Left cardiac atrium (tissue), 4 donors: ENCODE measurements at regions not wholly inside any gene's neighbourhood (a gene's known extent, or its start where the extent isn't known, plus 50 kb on each side); places are given as distances from the start of the nearest gene placed in this dataset.

ENCODE experiments used
- ATAC-seq, 2 donors: fragments of 200-7000 bp; cut with Tn5 transposase; one replicate each; pipeline ENCODE4 v1.9.1; 2020; ENCODE audit warnings: mild to moderate bottlenecking in 2 of 2, moderate library complexity in 2 of 2
- DNase-seq: peaks from one replicate; pipeline ENCODE4 v3.0.0-alpha.2; 2020
- intact Hi-C, 2 donors: fragments of 100-400 bp; cut with DNase I; formaldehyde crosslinking; loops; one replicate each; pipeline versions ENCODE4 v1.14.1 to v1.15.1; 2022 to 2023
- donor health status: DM: no; HTN: yes; CAD: no.
- donor health status: DM: no; HTN: yes; CAD: no; lungs with severe emphysema.
- donor health status: DM: yes; HTN: yes; CAD: no.
- donor health status: Dilated cardiomyopathy.

- DNase-seq (no peak), ATAC-seq (no peak)
- intact Hi-C loops, result loop anchor here in 1 of 2 donors (10.0 kb wide), 1 partner anchor 115 kb away; no protein-coding TSS in a partner anchor
Measured at GRCh38 chr6:71499667-71500066, 211.1 kb downstream of the OGFRL1 start.

- ATAC-seq (no peak), DNase-seq (no peak)
Measured at GRCh38 chr6:71502168-71502567, 213.6 kb downstream of the OGFRL1 start.

DNA sequence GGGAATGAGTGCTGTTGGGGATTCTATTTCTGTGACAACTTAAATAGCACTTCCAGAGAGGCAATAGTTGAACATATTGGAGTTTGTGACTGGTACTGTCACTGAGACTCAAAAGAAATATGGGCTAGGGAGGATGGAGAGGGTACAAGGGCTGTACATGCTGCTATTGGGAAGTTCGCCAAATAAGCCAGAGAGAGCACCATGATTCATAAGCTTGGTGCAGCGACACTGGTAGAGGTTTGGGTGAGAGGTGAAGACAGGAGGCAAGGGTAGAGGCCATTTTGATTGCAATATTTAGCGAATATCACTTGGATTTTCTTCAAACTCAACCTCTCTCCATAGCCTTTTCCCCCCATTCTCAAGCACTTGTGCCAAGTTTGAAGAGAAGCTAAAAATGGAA lies 214.3 kb downstream of the OGFRL1 start:
- ATAC-seq (no peak), DNase-seq (no peak)
- intact Hi-C loops, result loop anchor here in 1 of 2 donors (10.0 kb wide), 1 partner anchor 118 kb away; no protein-coding TSS in a partner anchor

More at GRCh38 chr6:71502168-71502567, 213.6 kb downstream of the OGFRL1 start:
- intact Hi-C loops, result loop anchor here in 1 of 2 donors (10.0 kb wide), 1 partner anchor 117 kb away; no protein-coding TSS in a partner anchor

DNA sequence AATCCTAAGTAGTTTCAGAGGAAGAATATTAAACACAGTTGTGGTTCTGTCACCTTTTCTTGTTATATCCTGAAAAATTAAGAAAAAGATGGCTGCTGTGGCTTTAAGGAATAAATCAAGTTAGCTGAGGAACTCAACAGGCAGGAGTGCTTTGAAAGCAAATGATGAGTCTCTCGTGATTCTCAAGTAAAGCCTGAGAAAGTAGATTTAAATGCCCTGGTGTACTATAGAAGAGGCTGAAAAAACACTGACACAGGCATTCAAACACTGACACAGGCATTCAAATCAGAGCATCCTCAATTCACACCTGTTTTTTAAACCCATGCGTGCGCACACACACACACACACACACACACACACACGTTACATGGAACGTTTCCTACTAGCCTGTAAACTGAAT lies 218.6 kb downstream of the OGFRL1 start:
- intact Hi-C loops, result loop anchor here in 1 of 2 donors (10.0 kb wide), 1 partner anchor 122 kb away; no protein-coding TSS in a partner anchor
- ATAC-seq, result no peak

GRCh38 chr6:71509191-71510005 lies 220.8 kb downstream of the OGFRL1 start:
- no peak for DNase-seq
- peak in 1 of 2 donors; percentile 31 for ATAC-seq
- intact Hi-C loops, result loop anchor here (2.0 to 10.0 kb wide), 3 partner anchors 125 to 312 kb away; no protein-coding TSS in a partner anchor

More for the DNA sequence above, 218.6 kb downstream of the OGFRL1 start:
- DNase-seq, result no peak

- ATAC-seq, result peak; percentile 74 to 88
- peak; percentile 39 for DNase-seq
- intact Hi-C loops, result loop anchor here in 1 of 2 donors (5.0 kb wide), 1 partner anchor 313 kb away; no protein-coding TSS in a partner anchor
Measured at GRCh38 chr6:71510057-71510713, 221.6 kb downstream of the OGFRL1 start.

DNA sequence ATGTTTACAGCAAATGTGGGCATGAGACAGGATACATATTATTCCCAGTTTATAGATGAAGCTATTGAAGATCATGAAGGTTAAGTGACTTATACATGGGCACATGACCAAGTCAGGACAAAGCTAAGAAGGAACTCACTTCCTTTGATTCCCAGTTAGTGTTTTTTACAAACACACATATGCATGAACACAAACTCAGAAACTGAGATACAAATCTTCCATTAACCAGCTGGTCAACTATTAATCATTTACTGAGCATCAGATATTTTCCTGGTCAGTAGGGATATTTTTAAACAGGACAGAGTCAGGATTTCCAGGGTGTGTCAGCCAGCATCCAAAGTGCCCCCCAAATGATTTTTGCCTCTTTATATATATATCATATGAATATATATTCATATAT lies 222.2 kb downstream of the OGFRL1 start:
- ATAC-seq, result no peak

GRCh38 chr6:71512256-71512655 lies 223.6 kb downstream of the OGFRL1 start:
- intact Hi-C loops, result loop anchor here in 1 of 2 donors (5.0 kb wide), 1 partner anchor 315 kb away; no protein-coding TSS in a partner anchor
- ATAC-seq (no peak), DNase-seq (no peak)

More for the DNA sequence above, 222.2 kb downstream of the OGFRL1 start:
- DNase-seq, result no peak
- intact Hi-C loops, result loop anchor here in 1 of 2 donors (5.0 kb wide), 1 partner anchor 314 kb away; no protein-coding TSS in a partner anchor

- DNase-seq (no peak), ATAC-seq (no peak)
- intact Hi-C loops, result loop anchor here in 1 of 2 donors (5.0 kb wide), 1 partner anchor 316 kb away; no protein-coding TSS in a partner anchor
Measured at GRCh38 chr6:71513036-71513435, 224.4 kb downstream of the OGFRL1 start.

DNA sequence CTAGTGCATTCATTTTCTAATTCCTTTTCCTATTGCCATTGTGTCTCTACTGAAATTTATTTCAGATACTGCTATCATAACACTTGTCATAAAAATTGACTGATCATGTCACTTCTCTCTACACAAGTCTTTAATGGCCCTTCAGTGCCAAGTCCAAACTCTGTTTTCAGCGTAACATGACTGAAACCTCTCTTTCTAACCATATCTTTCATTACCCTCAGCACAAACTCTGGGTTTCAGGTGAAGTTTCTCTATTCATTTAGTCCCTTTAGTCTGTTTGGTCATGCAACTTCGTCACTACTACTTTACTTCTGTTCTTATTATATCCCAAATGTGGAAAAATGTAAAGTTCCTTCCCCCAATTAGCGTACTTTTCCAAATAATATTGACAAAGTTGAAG lies 234.9 kb downstream of the OGFRL1 start:
- DNase-seq, result no peak
- intact Hi-C loops, result no loop called here
- ATAC-seq, result no peak

DNA sequence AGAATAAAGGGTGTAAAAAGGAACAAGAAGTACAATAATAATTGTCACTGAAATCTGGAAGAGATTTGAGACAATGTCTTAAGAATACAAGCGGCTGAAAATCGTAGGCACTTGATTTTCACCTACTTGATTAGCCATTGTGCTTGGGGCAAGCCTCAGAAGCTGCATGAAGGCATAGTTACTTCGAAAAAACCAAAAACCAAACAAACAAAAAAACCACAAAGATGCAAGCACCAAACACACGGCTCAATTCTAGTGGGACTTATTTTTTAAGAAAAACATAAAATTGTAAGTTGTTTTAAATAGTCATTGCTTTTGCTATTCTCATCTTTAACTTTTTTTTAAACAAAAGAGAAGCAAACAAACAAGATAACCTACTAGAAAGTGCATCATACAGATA lies 235.6 kb downstream of the OGFRL1 start:
- ATAC-seq, result no peak
- no peak for DNase-seq
- intact Hi-C loops, result no loop called here

- DNase-seq (no peak), ATAC-seq (no peak)
- intact Hi-C loops, result no loop called here
Measured at GRCh38 chr6:71527886-71528285, 239.3 kb downstream of the OGFRL1 start.

GRCh38 chr6:71529026-71529425 lies 240.4 kb downstream of the OGFRL1 start:
- intact Hi-C loops, result no loop called here
- ATAC-seq, result no peak
- DNase-seq, result no peak

- ATAC-seq (no peak), DNase-seq (no peak)
- intact Hi-C loops, result loop anchor here in 1 of 2 donors (10.0 kb wide), 1 partner anchor 555 kb away; no protein-coding TSS in a partner anchor
Measured at GRCh38 chr6:71529769-71530168, 241.2 kb downstream of the OGFRL1 start.

DNA sequence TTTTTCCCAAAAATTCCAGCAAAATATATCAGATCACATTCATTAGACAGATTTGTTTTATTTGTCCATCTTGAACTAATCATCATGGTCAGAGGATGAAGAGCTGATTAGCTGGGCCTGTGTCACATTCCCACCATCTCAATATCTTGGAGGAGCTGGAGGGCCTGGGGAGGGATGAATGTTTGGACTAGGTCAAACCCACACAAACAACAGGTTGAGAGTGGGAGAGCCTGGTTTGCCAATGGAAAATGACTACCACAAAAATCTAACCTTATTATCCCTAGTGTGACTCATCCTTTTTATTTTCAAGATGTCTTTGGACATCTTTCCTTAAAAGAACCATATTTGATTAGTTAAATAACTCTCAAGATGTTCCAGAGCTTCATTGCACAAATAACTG lies 242.4 kb downstream of the OGFRL1 start:
- DNase-seq, result no peak
- no peak for ATAC-seq
- intact Hi-C loops, result loop anchor here in 1 of 2 donors (10.0 kb wide), 1 partner anchor 554 kb away; no protein-coding TSS in a partner anchor

DNA sequence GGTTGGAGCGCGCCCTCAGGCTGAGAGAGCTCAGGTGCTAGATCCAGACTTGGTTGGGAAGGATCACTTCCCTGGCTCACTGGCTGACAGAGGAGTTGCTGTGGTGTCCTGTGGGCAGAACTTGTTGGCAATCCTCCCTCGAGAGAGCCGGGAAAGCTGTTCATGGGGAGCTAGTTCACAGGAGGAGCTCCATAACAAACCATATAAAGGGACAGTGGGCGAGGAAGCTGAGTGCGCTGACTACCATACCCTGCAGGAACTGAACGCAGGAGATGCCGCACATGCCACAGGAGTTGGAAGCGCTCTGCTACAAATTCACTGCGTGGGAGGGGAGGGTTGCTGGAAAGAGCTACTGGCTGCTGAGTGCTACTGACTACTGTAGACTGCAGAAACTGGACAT lies 243.2 kb downstream of the OGFRL1 start:
- ATAC-seq (no peak), DNase-seq (no peak)
- intact Hi-C loops, result loop anchor here in 1 of 2 donors (10.0 kb wide), 1 partner anchor 553 kb away; no protein-coding TSS in a partner anchor

DNA sequence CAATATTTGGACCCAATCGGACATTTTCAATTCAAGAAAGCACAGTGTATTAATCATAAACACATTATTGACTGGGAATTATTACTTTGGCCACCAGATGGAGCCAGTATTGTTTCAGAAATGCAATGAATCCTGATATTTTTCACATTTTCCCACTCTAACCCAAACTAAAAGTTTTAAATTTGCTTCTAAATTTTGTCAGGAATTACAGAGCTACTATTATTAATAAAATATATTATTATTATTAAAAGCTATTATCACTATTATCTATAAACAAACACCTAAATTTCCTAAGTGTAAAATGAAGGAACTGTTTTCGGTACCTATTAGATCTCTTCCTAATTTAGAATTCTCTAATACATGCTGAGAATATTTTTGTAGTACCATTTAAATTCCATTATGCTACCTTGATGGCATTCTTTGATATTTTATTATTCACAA lies 245.3 kb downstream of the OGFRL1 start:
- intact Hi-C loops, result loop anchor here (2.0 to 10.0 kb wide), 2 partner anchors 551 kb away; no protein-coding TSS in a partner anchor
- no peak for ATAC-seq
- no peak for DNase-seq

DNA sequence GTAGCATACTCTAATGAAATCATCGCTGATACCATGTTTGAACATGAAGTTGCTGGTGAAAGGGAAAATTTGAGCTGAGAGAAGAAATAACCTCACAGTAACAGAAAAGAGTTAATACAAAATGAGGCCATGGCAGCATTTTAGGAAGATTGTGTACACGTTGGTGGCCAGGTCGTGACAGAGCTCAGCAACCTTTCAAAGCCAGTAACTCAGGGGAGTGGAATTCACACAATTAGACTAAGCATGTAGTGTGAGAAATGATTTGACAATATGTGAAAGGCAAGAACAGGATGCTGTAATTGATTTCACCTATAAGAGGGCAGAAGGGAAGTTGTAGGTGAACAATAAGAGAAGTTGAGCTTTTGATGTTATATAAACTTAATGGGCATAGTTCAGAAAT lies 246.3 kb downstream of the OGFRL1 start:
- DNase-seq, result no peak
- no peak for ATAC-seq
- intact Hi-C loops, result loop anchor here (2.0 to 10.0 kb wide), 2 partner anchors 550 kb away; no protein-coding TSS in a partner anchor

DNA sequence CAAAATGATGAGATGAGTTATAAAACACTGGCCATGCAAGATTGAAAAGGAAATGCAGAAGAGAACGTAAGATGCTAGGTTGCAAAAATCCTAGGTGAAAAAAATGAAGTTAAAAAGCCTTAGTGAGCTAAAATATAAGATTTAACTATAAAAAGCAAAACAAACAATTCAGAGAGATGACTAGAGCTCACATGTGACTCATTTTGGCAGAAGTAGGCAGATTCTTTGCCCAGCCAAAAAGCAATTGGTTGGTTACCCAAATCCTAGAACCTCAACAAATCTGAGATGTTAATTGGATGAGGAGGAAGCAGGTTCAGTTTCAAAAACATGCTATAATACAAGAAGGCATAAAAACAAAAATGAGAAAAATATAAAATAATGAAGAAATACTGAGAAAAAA lies 249.1 kb downstream of the OGFRL1 start:
- intact Hi-C loops, result loop anchor here in 1 of 2 donors (10.0 kb wide), 1 partner anchor 547 kb away; no protein-coding TSS in a partner anchor
- ATAC-seq, result peak in 1 of 2 donors; percentile 47
- DNase-seq, result no peak
